Adrenal gland (tissue), 9 donors: ENCODE measurements at regions not wholly inside any gene's neighbourhood (a gene's known extent, or its start where the extent isn't known, plus 50 kb on each side); places are given as distances from the start of the nearest gene placed in this dataset.

ENCODE experiments used
- DNase-seq, 7 donors: peaks; one replicate each; pipeline ENCODE4 v3.0.0-alpha.2; 2019 to 2020
- H3K27ac ChIP-seq, 5 donors: fragments of 200-600 bp; sonication (generic) in 4 of 5; 1 replicate in 3 of 5; 2 replicates in 2 of 5; pipeline versions ENCODE4 v1.5.1 to v1.8.0; 2016 to 2020; ENCODE audit warnings: mild to moderate bottlenecking in 1 of 5
- H3K27me3 ChIP-seq: fragments of 200-600 bp; 2 replicates; pipeline ENCODE4 v1.8.0; 2021
- H3K36me3 ChIP-seq, 2 donors: fragments of 200-600 bp; replicated peaks in 1 of 2; 1 replicate in 1 of 2; 2 replicates in 1 of 2; pipeline versions ENCODE4 v1.5.1 to v1.8.0; 2018 to 2022
- H3K4me1 ChIP-seq, 2 donors: fragments of 200-600 bp; replicated peaks in 1 of 2; 1 replicate in 1 of 2; 2 replicates in 1 of 2; pipeline versions ENCODE4 v1.5.1 to v1.8.0; 2018 to 2021
- H3K4me3 ChIP-seq, 4 donors: fragments of 200-600 bp; sonication (generic) in 3 of 4; one replicate each; pipeline ENCODE4 v1.5.1; 2016 to 2018
- H3K9me3 ChIP-seq, 3 donors: fragments of 200-600 bp; sonication (generic) in 1 of 3; replicated peaks in 1 of 3; 1 replicate in 2 of 3; 2 replicates in 1 of 3; pipeline versions ENCODE4 v1.5.1 to v1.8.0; 2016 to 2021
- POLR2A ChIP-seq, 2 donors: fragments of 450-650 bp; IDR thresholded peaks; one replicate each; pipeline ENCODE4 v1.6.1; 2017; ENCODE audit warnings: antibody characterized with exemption in 2 of 2, mild to moderate bottlenecking in 2 of 2, moderate library complexity in 1 of 2
- WGBS, 4 donors: extraction: QIAGEN DNeasy Blood & Tissue Kit in 2 of 4; methylation state at CpG; one replicate each; pipeline versions ENCODE4 v1.1.5 to v1.1.7; 2013 to 2017; 5-methylcytosine and 5-hydroxymethylcytosine counted together
- intact Hi-C, 2 donors: fragments of 100-400 bp; cut with DNase I; formaldehyde crosslinking; loops; one replicate each; pipeline versions ENCODE4 v1.14.1 to v1.15.0; 2022 to 2023
- TF ChIP-seq, protein P1 (sequence below), 6 experiments: fragments of 450-650 bp in 4 of 6; fragments of 200-600 bp in 2 of 6; sonication (generic) in 1 of 6; IDR thresholded peaks; 1 replicate in 5 of 6; 2 replicates in 1 of 6; pipeline versions ENCODE4 v1.5.1 to v1.8.0; 2016 to 2021; ENCODE audit warnings: antibody characterized with exemption in 6 of 6, mild to moderate bottlenecking in 2 of 6, moderate library complexity in 1 of 6
- donor health status: healthy with polysubstance abuse.
- donor health status: Bipolar disorder and iron deficiency.
- donor health status: DM: yes; HTN: yes; CAD: no.
- donor health status: DM: no; HTN: no; CAD: no.
- donor health status: DM: no; HTN: no; CAD: no.

DNA sequence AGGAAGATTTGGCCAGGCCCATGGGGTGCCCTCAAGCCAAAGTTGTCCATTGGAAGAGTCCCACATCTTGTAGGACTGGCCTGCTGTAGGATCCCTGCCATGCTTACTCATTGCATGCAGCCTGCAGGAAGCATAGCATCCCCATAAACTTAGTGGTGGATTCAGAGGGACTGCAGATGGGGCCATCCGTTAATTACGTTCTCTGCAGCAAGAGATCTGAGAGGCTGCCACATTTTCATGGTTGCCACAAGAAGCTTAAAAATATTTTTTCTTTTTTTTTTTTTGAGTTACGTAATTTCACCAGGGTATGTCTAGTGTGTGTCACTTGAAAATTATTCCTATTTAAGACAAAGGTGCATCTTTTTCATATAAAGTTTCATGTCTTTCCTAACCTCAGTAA, 329.7 kb upstream of the USP24 start:
- Histone ChIP-seq H3K9me3 (no peaks in the 10 kb centered on the region), H3K4me1 (no peaks in the 10 kb centered on the region), H3K36me3 (no peaks in the 10 kb centered on the region), H3K4me3 (no peak overlapping the region), H3K27ac (no peak overlapping the region), H3K27me3 (no peaks in the 10 kb centered on the region)
- WGBS, 4 donors: 69 to 89% (median 82%) methylated on average over 3 of the region's 3 CpGs
- intact Hi-C loops: no loop called here
- no peak for DNase-seq
- TF ChIP-seq POLR2A (IDR thresholded peaks at IDR 0.05): no peak
- TF ChIP-seq, protein P1, sequence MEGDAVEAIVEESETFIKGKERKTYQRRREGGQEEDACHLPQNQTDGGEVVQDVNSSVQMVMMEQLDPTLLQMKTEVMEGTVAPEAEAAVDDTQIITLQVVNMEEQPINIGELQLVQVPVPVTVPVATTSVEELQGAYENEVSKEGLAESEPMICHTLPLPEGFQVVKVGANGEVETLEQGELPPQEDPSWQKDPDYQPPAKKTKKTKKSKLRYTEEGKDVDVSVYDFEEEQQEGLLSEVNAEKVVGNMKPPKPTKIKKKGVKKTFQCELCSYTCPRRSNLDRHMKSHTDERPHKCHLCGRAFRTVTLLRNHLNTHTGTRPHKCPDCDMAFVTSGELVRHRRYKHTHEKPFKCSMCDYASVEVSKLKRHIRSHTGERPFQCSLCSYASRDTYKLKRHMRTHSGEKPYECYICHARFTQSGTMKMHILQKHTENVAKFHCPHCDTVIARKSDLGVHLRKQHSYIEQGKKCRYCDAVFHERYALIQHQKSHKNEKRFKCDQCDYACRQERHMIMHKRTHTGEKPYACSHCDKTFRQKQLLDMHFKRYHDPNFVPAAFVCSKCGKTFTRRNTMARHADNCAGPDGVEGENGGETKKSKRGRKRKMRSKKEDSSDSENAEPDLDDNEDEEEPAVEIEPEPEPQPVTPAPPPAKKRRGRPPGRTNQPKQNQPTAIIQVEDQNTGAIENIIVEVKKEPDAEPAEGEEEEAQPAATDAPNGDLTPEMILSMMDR (IDR thresholded peaks at IDR 0.05): no peak

DNA sequence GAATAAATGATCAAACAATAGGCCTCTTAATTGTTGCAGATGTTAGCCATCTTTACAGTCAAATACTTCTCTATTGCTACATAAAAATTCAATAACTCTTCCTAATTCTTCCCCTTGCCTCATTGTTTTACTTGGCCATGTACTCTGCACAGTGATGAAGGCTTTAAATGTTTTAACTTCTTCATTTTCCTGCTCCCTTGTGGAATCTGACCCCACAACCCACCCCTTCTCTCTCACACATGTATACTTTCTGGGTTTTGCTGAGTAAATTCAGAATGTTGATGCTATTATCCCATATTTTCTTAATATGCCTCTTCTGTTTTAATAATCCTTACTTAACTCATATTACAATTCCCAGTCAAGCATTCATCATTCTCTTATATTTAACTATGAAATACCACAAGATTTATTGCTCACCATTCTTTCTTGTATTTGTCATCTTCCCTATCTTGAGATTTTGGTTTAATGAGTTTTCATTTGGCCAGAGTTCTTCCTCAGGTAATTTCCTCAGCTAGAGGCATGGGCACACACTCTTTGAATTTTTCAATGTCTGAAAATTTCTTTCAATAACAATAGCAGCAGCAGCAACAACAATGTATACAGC, 327.8 kb upstream of the USP24 start:
- Histone ChIP-seq H3K4me3 (no peak overlapping the region), H3K27ac (no peak overlapping the region), H3K9me3 (no peaks in the 10 kb centered on the region), H3K4me1 (no peaks in the 10 kb centered on the region), H3K36me3 (no peaks in the 10 kb centered on the region), H3K27me3 (no peaks in the 10 kb centered on the region)
- TF ChIP-seq POLR2A (IDR thresholded peaks at IDR 0.05): no peak
- TF ChIP-seq, protein P1 (IDR thresholded peaks at IDR 0.05): no peak
- intact Hi-C loops: no loop called here
- no peak for DNase-seq

DNA sequence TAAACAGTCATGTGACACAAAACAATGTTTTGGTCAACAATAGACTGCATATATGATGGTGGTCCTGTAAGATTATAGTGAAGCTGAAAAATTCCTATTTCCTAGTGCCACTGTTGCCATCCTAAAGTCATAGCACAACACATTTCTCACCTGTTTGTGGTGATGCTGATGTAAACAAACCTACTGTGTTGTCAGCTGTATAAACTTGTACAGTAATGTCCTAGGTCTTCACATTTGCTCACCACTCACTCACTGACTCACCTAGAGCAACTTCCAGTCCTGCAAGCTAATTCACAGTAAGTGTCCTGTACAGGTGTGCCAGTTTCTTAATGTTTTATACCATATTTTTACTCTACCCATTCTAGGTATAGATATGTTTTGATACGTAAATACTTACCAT, 326.1 kb upstream of the USP24 start:
- no peaks in the 10 kb centered on the region for H3K4me1 ChIP-seq
- WGBS, 4 donors: 79 to 88% (median 85%) methylated on average over 1 of the region's 1 CpG
- no peak overlapping the region for H3K27ac ChIP-seq
- H3K36me3 ChIP-seq: no peaks in the 10 kb centered on the region
- TF ChIP-seq, protein P1 (IDR thresholded peaks at IDR 0.05): no peak
- H3K4me3 ChIP-seq: no peak overlapping the region
- intact Hi-C loops: no loop called here
- H3K9me3 ChIP-seq: no peaks in the 10 kb centered on the region
- no peak for DNase-seq
- no peaks in the 10 kb centered on the region for H3K27me3 ChIP-seq

DNA sequence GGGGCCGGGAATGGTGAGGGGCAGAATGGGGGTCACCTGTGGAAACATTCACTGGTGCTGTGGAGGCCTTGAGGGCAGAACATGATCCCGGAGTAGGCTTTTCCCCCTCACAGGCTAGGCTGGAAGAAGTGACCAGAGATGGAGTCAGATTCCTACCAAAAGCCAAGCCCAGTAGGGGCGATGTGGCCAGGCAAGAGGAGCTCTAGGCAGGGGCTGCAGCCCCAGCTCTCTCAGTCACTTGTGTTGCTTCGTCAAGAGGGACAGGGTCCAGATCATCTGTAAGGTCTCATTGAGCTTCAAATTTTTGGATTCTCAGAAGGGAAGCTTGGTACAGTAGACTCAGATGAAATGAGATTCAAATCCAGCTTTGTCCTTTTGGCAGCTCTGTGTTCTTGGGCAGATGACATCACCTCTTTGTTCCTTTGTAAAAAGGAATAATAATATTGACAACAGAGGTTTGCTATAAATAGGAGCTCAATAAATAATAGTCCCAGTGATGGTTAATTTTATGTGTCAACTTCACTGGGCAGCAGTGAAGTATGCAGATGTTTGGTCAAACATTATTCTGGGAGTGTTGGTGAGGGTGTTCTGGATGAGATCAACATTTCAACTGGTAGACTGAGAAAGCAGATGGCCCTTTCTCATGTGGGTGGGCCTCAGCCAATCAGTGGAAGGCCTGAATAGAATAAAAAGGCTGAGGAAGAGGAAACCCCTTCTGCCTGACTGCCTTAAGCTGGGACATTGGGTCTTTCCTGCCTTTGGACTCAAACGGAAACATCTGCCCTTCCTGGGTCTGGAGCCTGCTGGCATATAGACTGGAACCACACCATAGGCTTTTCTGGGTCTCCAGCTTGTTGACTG, 324.7 kb upstream of the USP24 start:
- no peaks in the 10 kb centered on the region for H3K4me1 ChIP-seq
- H3K27me3 ChIP-seq: no peaks in the 10 kb centered on the region
- H3K9me3 ChIP-seq: no peaks in the 10 kb centered on the region
- no peaks in the 10 kb centered on the region for H3K36me3 ChIP-seq
- intact Hi-C loops: no loop called here
- H3K4me3 ChIP-seq: no peak overlapping the region
- H3K27ac ChIP-seq: no peak overlapping the region
- no peak for DNase-seq
- TF ChIP-seq POLR2A (IDR thresholded peaks at IDR 0.05): no peak
- TF ChIP-seq, protein P1 (IDR thresholded peaks at IDR 0.05): no peak
- WGBS, 4 donors: 78 to 83% (median 80%) methylated on average over 4 to 5 of the region's 5 CpGs
